B cell (primary cell): ENCODE measurements at regions not wholly inside any gene's neighbourhood (a gene's known extent, or its start where the extent isn't known, plus 50 kb on each side); places are given as distances from the start of the nearest gene placed in this dataset.

Source experiments
- ATAC-seq: fragments of 200-7000 bp; cut with Tn5 transposase; one replicate; pipeline ENCODE4 v1.10.0; 2021; ENCODE audit warnings: low read depth, mild to moderate bottlenecking, moderate number of reproducible peaks, moderate library complexity
- CTCF ChIA-PET: fragments of 350-600 bp; sonication (Branson Sonifier 250); formaldehyde crosslinking; loops from one replicate; lab custom pipeline; 2021; ENCODE audit warnings: antibody characterized with exemption, inconsistent platforms; lab: Charles Lee
- POLR2A ChIA-PET: fragments of 350-600 bp; sonication (Branson Sonifier 250); formaldehyde crosslinking; loops from one replicate; lab custom pipeline; 2021; ENCODE audit warnings: antibody characterized with exemption; lab: Charles Lee
- DNase-seq: peaks from one replicate; pipeline ENCODE4 v3.0.0; 2013
- H2AFZ ChIP-seq: 2 replicates; pipeline ENCODE4 v1.6.1; 2012; ENCODE audit warnings: mild to moderate bottlenecking, low read depth, low read length; ENCODE audit not compliant: insufficient read depth, poor library complexity, severe bottlenecking
- H3K27ac ChIP-seq, 2 donors: 1 replicate in 1 of 2; 2 replicates in 1 of 2; pipeline ENCODE4 v1.5.1; 2012 to 2013; ENCODE audit warnings: low read length in 2 of 2, mild to moderate bottlenecking in 2 of 2, moderate library complexity in 1 of 2
- H3K27me3 ChIP-seq, 4 experiments: fragments of 200-600 bp in 1 of 4; sonication (generic) in 1 of 4; replicated peaks in 1 of 4; 1 replicate in 2 of 4; 2 replicates in 2 of 4; pipeline versions ENCODE4 v1.6.1 to v1.7.0; 2013 to 2016; ENCODE audit warnings: low read length in 3 of 4, mild to moderate bottlenecking in 2 of 4, mixed read lengths in 1 of 4, moderate library complexity in 1 of 4; ENCODE audit not compliant: insufficient read depth in 4 of 4, control insufficient read depth in 3 of 4; ENCODE audit errors: control extremely low read depth in 1 of 4
- H3K36me3 ChIP-seq, 2 experiments: replicated peaks in 1 of 2; 1 replicate in 1 of 2; 2 replicates in 1 of 2; pipeline versions ENCODE4 v1.6.1 to v1.7.1; 2013; ENCODE audit warnings: low read length in 1 of 2; ENCODE audit not compliant: insufficient read depth in 2 of 2, control insufficient read depth in 1 of 2; ENCODE audit errors: control extremely low read depth in 1 of 2, extremely low read depth in 1 of 2
- H3K4me1 ChIP-seq, 2 donors: fragments of 200-600 bp in 1 of 2; sonication (generic) in 1 of 2; 1 replicate in 1 of 2; 2 replicates in 1 of 2; pipeline versions ENCODE4 v1.5.1 to v1.6.1; 2013 to 2017; ENCODE audit warnings: low read length in 2 of 2; ENCODE audit not compliant: control insufficient read depth in 2 of 2, insufficient read depth in 2 of 2
- H3K4me2 ChIP-seq: replicated peaks from 2 replicates; pipeline ENCODE3; 2012; ENCODE audit warnings: mild to moderate bottlenecking, low read depth, low read length; ENCODE audit not compliant: poor library complexity, severe bottlenecking
- H3K4me3 ChIP-seq, 5 experiments: fragments of 200-600 bp in 1 of 5; sonication (generic) in 1 of 5; 1 replicate in 3 of 5; 2 replicates in 2 of 5; pipeline versions ENCODE4 v1.5.1 to v1.7.0; 2011 to 2016; ENCODE audit warnings: low read length in 4 of 5, mild to moderate bottlenecking in 4 of 5, low read depth in 2 of 5, control low read depth in 1 of 5, moderate library complexity in 1 of 5; ENCODE audit not compliant: insufficient read depth in 1 of 5; ENCODE audit errors: control extremely low read depth in 1 of 5, extremely low read depth in 1 of 5
- H3K79me2 ChIP-seq: fragments of 200-600 bp; sonication (generic); one replicate; pipeline ENCODE4 v1.6.0; 2016; ENCODE audit warnings: low read length; ENCODE audit not compliant: control insufficient read depth, insufficient read depth
- H3K9ac ChIP-seq: fragments of 200-600 bp; sonication (generic); 2 replicates; pipeline ENCODE4 v1.6.1; 2017; ENCODE audit warnings: mild to moderate bottlenecking, low read length, moderate library complexity
- H3K9me3 ChIP-seq, 3 donors: one replicate each; pipeline versions ENCODE4 v1.6.1 to v1.7.1; 2013; ENCODE audit warnings: low read length in 2 of 3; ENCODE audit not compliant: control insufficient read depth in 2 of 3, insufficient read depth in 1 of 3; ENCODE audit errors: control extremely low read depth in 1 of 3
- H4K20me1 ChIP-seq: 2 replicates; pipeline ENCODE4 v1.6.0; 2012; ENCODE audit warnings: mild to moderate bottlenecking, low read length; ENCODE audit not compliant: insufficient read depth, control insufficient read depth, poor library complexity, severe bottlenecking
- H3K27ac Mint-ChIP-seq: one replicate; pipeline ENCODE4 v1.8.0; 2021; ENCODE audit warnings: mixed read lengths
- H3K27me3 Mint-ChIP-seq: one replicate; pipeline ENCODE4 v1.8.0; 2021; ENCODE audit warnings: mixed read lengths
- H3K4me1 Mint-ChIP-seq: one replicate; pipeline ENCODE4 v1.8.0; 2021; ENCODE audit warnings: mixed read lengths
- H3K4me3 Mint-ChIP-seq: one replicate; pipeline ENCODE4 v1.8.0; 2021; ENCODE audit warnings: mixed read lengths
- H3K9me3 Mint-ChIP-seq: one replicate; pipeline ENCODE4 v1.8.0; 2022; ENCODE audit warnings: mixed read lengths; ENCODE audit not compliant: insufficient read depth
- CTCF ChIP-seq: fragments of 200-600 bp; IDR thresholded peaks from one replicate; pipeline ENCODE4 v1.8.0; 2022; ENCODE audit warnings: antibody characterized with exemption, mild to moderate bottlenecking
- EZH2 ChIP-seq: IDR thresholded peaks from 2 replicates; pipeline ENCODE4 v1.6.1; 2012; ENCODE audit warnings: borderline replicate concordance, low read depth, mild to moderate bottlenecking, moderate library complexity, low read length; ENCODE audit not compliant: insufficient read depth, poor library complexity, severe bottlenecking
- WGBS: methylation state at CpG from one replicate; pipeline ENCODE4 v1.1.5; 2013; ENCODE audit warnings: missing lambda C conversion rate; ENCODE audit not compliant: insufficient coverage; 5-methylcytosine and 5-hydroxymethylcytosine counted together
- intact Hi-C: fragments of 100-400 bp; cut with micrococcal nuclease; formaldehyde crosslinking; loops from one replicate; pipeline ENCODE4 v1.10.0; 2022

GRCh38 chr15:70195587-70196305 lies 98.0 kb upstream of the TLE3 start:
- Histone ChIP-seq H3K36me3 (no peaks in the 10 kb centered on the region), H3K9ac (no peak overlapping the region), H3K27me3 (peaks cover 0 to 16% (median 6%) of the 10 kb centered on the region in 4 experiments), H3K79me2 (no peaks in the 10 kb centered on the region), H3K27ac (no peak overlapping the region), H3K9me3 (peaks cover 0 to 9% (median 0%) of the 10 kb centered on the region in 3 donors), H3K4me3 (no peak overlapping the region), H4K20me1 (no peaks in the 10 kb centered on the region), H3K4me2 (peak overlapping the region; percentile 51), H3K4me1 (peaks cover 33 to 57% of the 10 kb centered on the region in 2 donors), H2AFZ (no peak overlapping the region)
- TF ChIP-seq EZH2 (no peak), CTCF (no peak)
- DNase-seq (no peak), ATAC-seq (no peak)
- H3K27ac Mint-ChIP-seq = peak overlapping the region; percentile 28
- intact Hi-C loops = loop anchor here (1.0 to 5.0 kb wide), 8 partner anchors 47 to 435 kb away; no protein-coding TSS in a partner anchor
- ChIA-PET POLR2A (interaction anchor here (2.1 kb wide), 1 partner anchor 98 kb away, joined by 8 read pairs; the partner anchor contains the start of gene TLE3), CTCF (interaction anchor here (0.6 kb wide), 1 partner anchor 440 kb away, joined by 3 read pairs; no protein-coding TSS in a partner anchor)
- peaks cover 45% of the 10 kb centered on the region for H3K4me1 Mint-ChIP-seq
- no peak overlapping the region for H3K4me3 Mint-ChIP-seq
- 88% methylated on average over 13 of the region's 13 CpGs for WGBS
- no peaks in the 10 kb centered on the region for H3K9me3 Mint-ChIP-seq
- peaks cover 25% of the 10 kb centered on the region for H3K27me3 Mint-ChIP-seq

DNA sequence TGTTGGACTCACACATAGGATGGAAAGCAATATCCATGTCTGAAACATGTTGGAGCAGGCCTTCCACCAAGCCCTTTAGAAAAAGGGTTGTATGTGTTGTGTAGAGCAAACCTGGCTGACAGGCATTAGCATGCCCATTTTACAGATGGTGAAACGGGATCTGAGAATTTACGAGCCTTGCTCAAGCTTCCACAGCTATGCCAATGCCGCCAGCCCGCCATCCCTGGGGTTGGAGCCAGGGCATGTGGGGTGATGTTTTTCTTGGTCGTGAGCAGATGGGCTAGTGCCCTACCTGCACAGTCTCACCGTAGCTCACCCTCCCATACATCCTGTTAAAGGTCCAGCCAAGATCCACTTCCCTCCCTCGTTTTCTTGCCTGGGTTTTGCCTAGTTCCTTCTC lies 97.5 kb upstream of the TLE3 start:
- intact Hi-C loops = loop anchor here (5.0 kb wide), 3 partner anchors 47 to 292 kb away; no protein-coding TSS in a partner anchor
- TF ChIP-seq EZH2 (no peak), CTCF (no peak)
- no peak overlapping the region for H3K4me3 Mint-ChIP-seq
- WGBS = 33% methylated on average over 2 of the region's 7 CpGs
- Histone ChIP-seq H3K4me3 (no peak overlapping the region), H3K9me3 (peaks cover 0 to 9% (median 0%) of the 10 kb centered on the region in 3 donors), H2AFZ (no peak overlapping the region), H3K27me3 (peaks cover 0 to 16% (median 6%) of the 10 kb centered on the region in 4 experiments), H4K20me1 (no peaks in the 10 kb centered on the region), H3K9ac (no peak overlapping the region), H3K36me3 (no peaks in the 10 kb centered on the region), H3K4me1 (peaks cover 33 to 51% of the 10 kb centered on the region in 2 donors), H3K79me2 (no peaks in the 10 kb centered on the region), H3K4me2 (no peak overlapping the region), H3K27ac (no peak overlapping the region)
- DNase-seq (peak; percentile 34), ATAC-seq (no peak)
- H3K9me3 Mint-ChIP-seq = no peaks in the 10 kb centered on the region
- H3K27me3 Mint-ChIP-seq = peaks cover 23% of the 10 kb centered on the region
- CTCF ChIA-PET = interaction anchor here (0.6 kb wide), 1 partner anchor 439 kb away, joined by 3 read pairs; no protein-coding TSS in a partner anchor
- no peak overlapping the region for H3K27ac Mint-ChIP-seq
- H3K4me1 Mint-ChIP-seq = peaks cover 40% of the 10 kb centered on the region
- POLR2A ChIA-PET = no interaction called here
